BLaER1 (cell line): ENCODE measurements at regions not wholly inside any gene's neighbourhood (a gene's known extent, or its start where the extent isn't known, plus 50 kb on each side); places are given as distances from the start of the nearest gene placed in this dataset.

Source experiments
- H3K27ac ChIP-seq: shearing (Covaris generic); formaldehyde crosslinking; 2 replicates; pipeline ENCODE4 v1.8.1; 2022
- H3K27me3 ChIP-seq: shearing (Covaris generic); formaldehyde crosslinking; 2 replicates; pipeline ENCODE4 v1.8.1; 2022
- H3K36me3 ChIP-seq: shearing (Covaris generic); formaldehyde crosslinking; 2 replicates; pipeline ENCODE4 v1.8.1; 2022
- H3K4me1 ChIP-seq: shearing (Covaris generic); formaldehyde crosslinking; 2 replicates; pipeline ENCODE4 v1.8.1; 2022
- H3K4me2 ChIP-seq: shearing (Covaris generic); formaldehyde crosslinking; 2 replicates; pipeline ENCODE4 v1.8.1; 2022
- H3K4me3 ChIP-seq: shearing (Covaris generic); formaldehyde crosslinking; 2 replicates; pipeline ENCODE4 v1.8.1; 2022
- H3K9ac ChIP-seq: shearing (Covaris generic); formaldehyde crosslinking; 2 replicates; pipeline ENCODE4 v1.8.1; 2022
- H3K9me3 ChIP-seq: shearing (Covaris generic); formaldehyde crosslinking; 2 replicates; pipeline ENCODE4 v1.8.1; 2022
- H4K20me1 ChIP-seq: shearing (Covaris generic); formaldehyde crosslinking; 2 replicates; pipeline ENCODE4 v1.8.1; 2022
- Cebpa-rat ChIP-seq: shearing (Covaris generic); IDR thresholded peaks from 2 replicates; pipeline ENCODE4 v1.8.1; 2022

- peak; percentile 94 for TF ChIP-seq Cebpa-rat
- no peak overlapping the region for H3K27ac ChIP-seq
- H3K4me2 ChIP-seq: no peak overlapping the region
These were observed 194.4 kb upstream of the CDKN2B start for GRCh38 chr9:22203371-22204138.

GRCh38 chr9:22204240-22204639 lies 195.1 kb upstream of the CDKN2B start:
- Histone ChIP-seq H3K4me2 (no peak overlapping the region), H3K4me1 (peaks cover 17% of the 10 kb centered on the region)

More at GRCh38 chr9:22203371-22204138, 194.4 kb upstream of the CDKN2B start:
- no peaks in the 10 kb centered on the region for H3K36me3 ChIP-seq
- no peaks in the 10 kb centered on the region for H3K9me3 ChIP-seq
- no peaks in the 10 kb centered on the region for H3K27me3 ChIP-seq
- peaks cover 10% of the 10 kb centered on the region for H3K4me1 ChIP-seq
- H4K20me1 ChIP-seq: no peaks in the 10 kb centered on the region
- H3K9ac ChIP-seq: no peak overlapping the region
- no peak overlapping the region for H3K4me3 ChIP-seq

GRCh38 chr9:22206833-22207232 lies 197.7 kb upstream of the CDKN2B start:
- Histone ChIP-seq H3K4me2 (peak overlapping the region; percentile 47), H4K20me1 (no peaks in the 10 kb centered on the region), H3K4me1 (peaks cover 30% of the 10 kb centered on the region), H3K27me3 (no peaks in the 10 kb centered on the region), H3K4me3 (no peak overlapping the region), H3K9me3 (no peaks in the 10 kb centered on the region), H3K36me3 (no peaks in the 10 kb centered on the region), H3K27ac (no peak overlapping the region), H3K9ac (no peak overlapping the region)
- no peak for TF ChIP-seq Cebpa-rat

More at GRCh38 chr9:22204240-22204639, 195.1 kb upstream of the CDKN2B start:
- no peak overlapping the region for H3K27ac ChIP-seq
- no peak for TF ChIP-seq Cebpa-rat
- no peaks in the 10 kb centered on the region for H3K27me3 ChIP-seq
- H4K20me1 ChIP-seq: no peaks in the 10 kb centered on the region
- H3K9me3 ChIP-seq: no peaks in the 10 kb centered on the region
- no peak overlapping the region for H3K4me3 ChIP-seq
- H3K36me3 ChIP-seq: no peaks in the 10 kb centered on the region
- H3K9ac ChIP-seq: no peak overlapping the region

- Histone ChIP-seq H3K27ac (peak overlapping the region; percentile 64), H3K4me2 (peak overlapping the region; percentile 61), H3K9ac (no peak overlapping the region)
These were observed 199.9 kb upstream of the CDKN2B start for GRCh38 chr9:22208846-22209585.

GRCh38 chr9:22210262-22210661 lies 201.2 kb upstream of the CDKN2B start:
- H3K36me3 ChIP-seq: no peaks in the 10 kb centered on the region
- H3K4me1 ChIP-seq: peaks cover 35% of the 10 kb centered on the region
- no peak overlapping the region for H3K27ac ChIP-seq
- no peak overlapping the region for H3K4me3 ChIP-seq
- no peak overlapping the region for H3K4me2 ChIP-seq
- no peak for TF ChIP-seq Cebpa-rat
- H4K20me1 ChIP-seq: no peaks in the 10 kb centered on the region
- no peak overlapping the region for H3K9ac ChIP-seq
- H3K9me3 ChIP-seq: no peaks in the 10 kb centered on the region
- no peaks in the 10 kb centered on the region for H3K27me3 ChIP-seq

More at GRCh38 chr9:22208846-22209585, 199.9 kb upstream of the CDKN2B start:
- H3K9me3 ChIP-seq: no peaks in the 10 kb centered on the region
- H3K27me3 ChIP-seq: no peaks in the 10 kb centered on the region
- H3K4me1 ChIP-seq: peaks cover 35% of the 10 kb centered on the region
- H3K4me3 ChIP-seq: no peak overlapping the region
- no peaks in the 10 kb centered on the region for H4K20me1 ChIP-seq
- H3K36me3 ChIP-seq: no peaks in the 10 kb centered on the region
- TF ChIP-seq Cebpa-rat: no peak

- no peaks in the 10 kb centered on the region for H3K27me3 ChIP-seq
- TF ChIP-seq Cebpa-rat: no peak
- no peaks in the 10 kb centered on the region for H4K20me1 ChIP-seq
- H3K9me3 ChIP-seq: no peaks in the 10 kb centered on the region
- H3K4me3 ChIP-seq: no peak overlapping the region
- no peak overlapping the region for H3K9ac ChIP-seq
- H3K27ac ChIP-seq: no peak overlapping the region
- H3K4me2 ChIP-seq: peak overlapping the region; percentile 57
- peaks cover 35% of the 10 kb centered on the region for H3K4me1 ChIP-seq
- no peaks in the 10 kb centered on the region for H3K36me3 ChIP-seq
These were observed 201.8 kb upstream of the CDKN2B start for GRCh38 chr9:22210936-22211335.

- H3K4me2 ChIP-seq: peak overlapping the region; percentile 57
- H3K27ac ChIP-seq: no peak overlapping the region
- no peak overlapping the region for H3K4me3 ChIP-seq
- H3K9ac ChIP-seq: no peak overlapping the region
- H3K36me3 ChIP-seq: no peaks in the 10 kb centered on the region
- no peaks in the 10 kb centered on the region for H4K20me1 ChIP-seq
- H3K27me3 ChIP-seq: no peaks in the 10 kb centered on the region
- no peak for TF ChIP-seq Cebpa-rat
- no peaks in the 10 kb centered on the region for H3K9me3 ChIP-seq
- peaks cover 33% of the 10 kb centered on the region for H3K4me1 ChIP-seq
These were observed 202.7 kb upstream of the CDKN2B start for GRCh38 chr9:22211588-22212360.

- no peaks in the 10 kb centered on the region for H3K27me3 ChIP-seq
- no peaks in the 10 kb centered on the region for H3K36me3 ChIP-seq
- no peak overlapping the region for H3K4me3 ChIP-seq
- H3K4me1 ChIP-seq: peaks cover 20% of the 10 kb centered on the region
- no peak overlapping the region for H3K27ac ChIP-seq
- TF ChIP-seq Cebpa-rat: no peak
- no peaks in the 10 kb centered on the region for H3K9me3 ChIP-seq
- H4K20me1 ChIP-seq: no peaks in the 10 kb centered on the region
- no peak overlapping the region for H3K9ac ChIP-seq
- no peak overlapping the region for H3K4me2 ChIP-seq
These were observed 204.9 kb upstream of the CDKN2B start for GRCh38 chr9:22214021-22214420.

GRCh38 chr9:22214497-22215031 lies 205.5 kb upstream of the CDKN2B start:
- H3K27me3 ChIP-seq: no peaks in the 10 kb centered on the region
- no peaks in the 10 kb centered on the region for H3K9me3 ChIP-seq
- no peak overlapping the region for H3K27ac ChIP-seq
- no peak for TF ChIP-seq Cebpa-rat
- H3K4me3 ChIP-seq: no peak overlapping the region
- H3K9ac ChIP-seq: no peak overlapping the region
- no peak overlapping the region for H3K4me2 ChIP-seq
- H3K4me1 ChIP-seq: peaks cover 15% of the 10 kb centered on the region
- no peaks in the 10 kb centered on the region for H4K20me1 ChIP-seq
- H3K36me3 ChIP-seq: no peaks in the 10 kb centered on the region
